A549 (cell line): ENCODE measurements at regions not wholly inside any gene's neighbourhood (a gene's known extent, or its start where the extent isn't known, plus 50 kb on each side); places are given as distances from the start of the nearest gene placed in this dataset.
A peak's percentile ranks its signal among the peaks of the same experiment; 100 is the strongest.

Experiments used
- ATAC-seq, 2 experiments: fragments of 200-7000 bp in 1 of 2; fragments of >200 bp in 1 of 2; cut with Nextera tagmentation in 1 of 2; cut with Tn5 transposase in 1 of 2; 3 replicates each; pipeline versions ENCODE4 v1.8.0 to v1.9.1; 2018 to 2020; ENCODE audit warnings: mild to moderate bottlenecking in 1 of 2, moderate library complexity in 1 of 2
- CTCF ChIA-PET: fragments of 300-600 bp; sonication (Branson Sonifier 250); formaldehyde crosslinking; extraction: SDS; loops from one replicate; lab custom pipeline; 2021; ENCODE audit warnings: antibody characterized with exemption, inconsistent platforms; lab: Yijun Ruan, JAX
- POLR2A ChIA-PET: fragments of 350-600 bp; formaldehyde crosslinking; extraction: SDS; loops from one replicate; lab custom pipeline; 2021; ENCODE audit warnings: antibody characterized with exemption, inconsistent platforms; lab: Yijun Ruan, JAX
- DNase-seq, 2 experiments: peaks; one replicate each; pipeline versions ENCODE4 v3.0.0 to v3.0.0-alpha.2; 2011 to 2016; ENCODE audit warnings: low read depth in 1 of 2, low spot score in 1 of 2
- FAIRE-seq: peaks from 2 replicates; lab custom pipeline; 2011; peaks lifted over from hg19 to GRCh38; lab: Jason Lieb, UNC
- H3K27ac ChIP-seq, 2 experiments: fragments of >200 bp; sonication (Bioruptor Twin); formaldehyde crosslinking; 3 replicates each; pipeline ENCODE4 v1.5.1; 2016 to 2017
- H3K4me1 ChIP-seq: fragments of >200 bp; sonication (Bioruptor Twin); formaldehyde crosslinking; 3 replicates; pipeline ENCODE4 v1.6.1; 2016
- H3K4me2 ChIP-seq: fragments of >200 bp; sonication (Bioruptor Twin); formaldehyde crosslinking; 3 replicates; pipeline ENCODE4 v1.6.1; 2016
- H3K4me3 ChIP-seq: fragments of >200 bp; sonication (Bioruptor Twin); formaldehyde crosslinking; 3 replicates; pipeline ENCODE4 v1.5.1; 2016
- H3K9me3 ChIP-seq: fragments of >200 bp; sonication (Bioruptor Twin); formaldehyde crosslinking; 3 replicates; pipeline ENCODE4 v1.6.1; 2016
- CBX2 ChIP-seq: fragments of 200-600 bp; sonication (generic); IDR thresholded peaks from 2 replicates; pipeline ENCODE4 v1.6.1; 2016; ENCODE audit warnings: low read depth, mild to moderate bottlenecking, borderline replicate concordance
- CEBPB ChIP-seq, 2 experiments: fragments of >200 bp in 1 of 2; sonication (Bioruptor Twin) in 1 of 2; formaldehyde crosslinking in 1 of 2; IDR thresholded peaks; 2 replicates each; pipeline ENCODE4 v1.6.1; 2012 to 2016
- CHD4 ChIP-seq: fragments of 200-600 bp; sonication (generic); IDR thresholded peaks from 2 replicates; pipeline ENCODE4 v1.6.1; 2016; ENCODE audit warnings: antibody characterized with exemption, mild to moderate bottlenecking, borderline replicate concordance
- CTCF ChIP-seq: fragments of >200 bp; sonication (Bioruptor Twin); formaldehyde crosslinking; IDR thresholded peaks from 3 replicates; pipeline ENCODE4 v1.5.1; 2016
- ELK1 ChIP-seq: fragments of 150-350 bp; IDR thresholded peaks from 2 replicates; pipeline ENCODE4 v1.6.1; 2014; ENCODE audit warnings: low read depth, mild to moderate bottlenecking, low read length
- EP300 ChIP-seq, 2 experiments: fragments of >200 bp; sonication (Bioruptor Twin); formaldehyde crosslinking; IDR thresholded peaks; 2 replicates in 1 of 2; 3 replicates in 1 of 2; pipeline ENCODE4 v1.6.1; 2016 to 2017
- GATA3 ChIP-seq: IDR thresholded peaks from 2 replicates; pipeline ENCODE4 v1.6.1; 2012; ENCODE audit warnings: borderline replicate concordance
- HDAC2 ChIP-seq: fragments of 200-600 bp; sonication (generic); IDR thresholded peaks from 2 replicates; pipeline ENCODE4 v1.6.1; 2016
- HOXB13 ChIP-seq: fragments of 250-450 bp; sonication (Bioruptor Pico); IDR thresholded peaks from 2 replicates; pipeline ENCODE4 v1.5.0; 2020; ENCODE audit warnings: low read depth, mild to moderate bottlenecking, moderate library complexity
- JUN ChIP-seq, 2 experiments: fragments of >200 bp; sonication (Bioruptor Twin); formaldehyde crosslinking; IDR thresholded peaks; 2 replicates in 1 of 2; 3 replicates in 1 of 2; pipeline ENCODE4 v1.6.1; 2016 to 2017
- KDM1A ChIP-seq: fragments of 200-600 bp; sonication (generic); IDR thresholded peaks from 2 replicates; pipeline ENCODE4 v1.6.1; 2016; ENCODE audit warnings: low read depth, mild to moderate bottlenecking
- MAFK ChIP-seq: fragments of 450-650 bp; IDR thresholded peaks from 2 replicates; pipeline ENCODE4 v1.6.1; 2014; ENCODE audit not compliant: partially characterized antibody
- NFE2L2 ChIP-seq: fragments of 150-350 bp; conservative IDR thresholded peaks from 2 replicates; pipeline ENCODE4 v1.6.1; 2014; ENCODE audit warnings: low read length
- NPAS2 ChIP-seq: fragments of 250-450 bp; sonication (Bioruptor Pico); IDR thresholded peaks from 2 replicates; pipeline ENCODE4 v1.8.0; 2022; ENCODE audit warnings: mild to moderate bottlenecking, moderate library complexity, borderline replicate concordance
- POLR2AphosphoS2 ChIP-seq: conservative IDR thresholded peaks from 2 replicates; pipeline ENCODE4 v1.6.1; 2012; ENCODE audit warnings: low read length, improper control_type of control experiment, inconsistent platforms
- REST ChIP-seq: fragments of 200-600 bp; sonication (generic); IDR thresholded peaks from 2 replicates; pipeline ENCODE4 v1.6.1; 2016; ENCODE audit warnings: antibody characterized with exemption, mild to moderate bottlenecking, moderate library complexity
- RFX5 ChIP-seq: fragments of 450-650 bp; IDR thresholded peaks from 2 replicates; pipeline ENCODE4 v1.7.1; 2014; ENCODE audit warnings: antibody characterized with exemption, mild to moderate bottlenecking, moderate library complexity
- RNF2 ChIP-seq: fragments of 200-600 bp; sonication (generic); IDR thresholded peaks from 2 replicates; pipeline ENCODE4 v1.6.1; 2016; ENCODE audit warnings: low read depth, mild to moderate bottlenecking, antibody characterized with exemption, moderate library complexity, borderline replicate concordance
- SMC3 ChIP-seq: fragments of >200 bp; sonication (Bioruptor Twin); formaldehyde crosslinking; IDR thresholded peaks from 3 replicates; pipeline ENCODE4 v1.6.1; 2018; ENCODE audit warnings: inconsistent platforms
- TFCP2L1 ChIP-seq: fragments of 250-450 bp; sonication (Bioruptor Pico); IDR thresholded peaks from 2 replicates; pipeline ENCODE4 v1.5.0; 2021; ENCODE audit warnings: mild to moderate bottlenecking
- TP53 ChIP-seq: fragments of 250-450 bp; sonication (Bioruptor Pico); IDR thresholded peaks from 2 replicates; pipeline ENCODE4 v1.5.0; 2021; ENCODE audit warnings: mild to moderate bottlenecking, moderate library complexity
- ZNF302 ChIP-seq: fragments of 250-450 bp; sonication (Bioruptor Pico); IDR thresholded peaks from 2 replicates; pipeline ENCODE4 v1.9.0; 2021; ENCODE audit warnings: inconsistent platforms, mild to moderate bottlenecking, moderate library complexity
- ZSCAN20 ChIP-seq: fragments of 250-450 bp; sonication (Bioruptor Pico); IDR thresholded peaks from 2 replicates; pipeline ENCODE4 v1.8.0; 2022; ENCODE audit warnings: mild to moderate bottlenecking, moderate library complexity
- WGBS: methylation state at CpG from one replicate; pipeline ENCODE4 v1.1.6; 2017; ENCODE audit errors: missing lambda C conversion rate; 5-methylcytosine and 5-hydroxymethylcytosine counted together
- TF ChIP-seq, protein P1 (sequence below): fragments of 250-450 bp; sonication (Bioruptor Pico); IDR thresholded peaks from 2 replicates; pipeline ENCODE4 v1.5.0; 2020; ENCODE audit warnings: low read depth, mild to moderate bottlenecking, moderate library complexity

- no peak for DNase-seq
- TF ChIP-seq RFX5 (no peak), EP300 (IDR thresholded peaks at IDR 0.05) (no peak), POLR2AphosphoS2 (no peak), JUN (IDR thresholded peaks at IDR 0.05) (no peak), SMC3 (no peak)
- no peak overlapping the region for H3K4me3 ChIP-seq
- ChIA-PET POLR2A (no interaction called here), CTCF (no interaction called here)
- no peak for ATAC-seq
- no peak overlapping the region for H3K27ac ChIP-seq
- 85% methylated on average over 1 of the region's 1 CpG for WGBS
- no peak overlapping the region for H3K4me2 ChIP-seq
- no peak for FAIRE-seq
- no peaks in the 10 kb centered on the region for H3K9me3 ChIP-seq
- no peaks in the 10 kb centered on the region for H3K4me1 ChIP-seq
Observed at GRCh38 chr13:75986818-75987217, 350.7 kb downstream of the LMO7 start.

DNA sequence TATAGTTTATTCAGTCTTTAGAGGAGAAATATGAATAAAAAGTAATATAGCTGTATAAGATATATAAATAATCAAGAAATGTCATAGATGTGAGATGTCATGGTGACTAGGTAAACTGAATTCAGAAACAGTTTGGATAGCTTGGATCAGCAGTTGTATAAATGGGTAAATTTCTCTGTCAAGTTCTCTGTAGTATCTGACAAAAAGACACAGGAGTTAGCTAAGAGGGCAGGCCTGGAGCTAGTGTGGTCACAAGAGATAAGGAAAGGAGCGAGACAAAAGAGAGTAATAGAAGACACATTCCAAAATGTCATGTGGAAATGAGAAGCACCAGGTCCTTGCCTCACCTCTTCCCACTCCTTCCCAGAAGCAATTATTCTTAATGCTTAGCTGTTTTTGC lies 349.0 kb downstream of the LMO7 start:
- H3K4me3 ChIP-seq: no peak overlapping the region
- FAIRE-seq (no peak), DNase-seq (no peak), ATAC-seq (no peak)
- no peaks in the 10 kb centered on the region for H3K9me3 ChIP-seq
- H3K27ac ChIP-seq: no peak overlapping the region
- no peaks in the 10 kb centered on the region for H3K4me1 ChIP-seq
- no peak overlapping the region for H3K4me2 ChIP-seq
- POLR2A ChIA-PET: no interaction called here
- 73% methylated on average over 1 of the region's 1 CpG for WGBS
- TF ChIP-seq JUN (IDR thresholded peaks at IDR 0.05) (no peak), NPAS2 (CRISPR knock-in tag) (no peak), ELK1 (no peak), TFCP2L1 (CRISPR knock-in tag) (no peak), RNF2 (no peak), CBX2 (no peak), TP53 (CRISPR knock-in tag) (no peak), HOXB13 (no peak), GATA3 (no peak), HDAC2 (no peak), ZSCAN20 (CRISPR knock-in tag) (no peak), CHD4 (no peak), CEBPB (IDR thresholded peaks at IDR 0.05) (no peak)
- TF ChIP-seq, protein P1, sequence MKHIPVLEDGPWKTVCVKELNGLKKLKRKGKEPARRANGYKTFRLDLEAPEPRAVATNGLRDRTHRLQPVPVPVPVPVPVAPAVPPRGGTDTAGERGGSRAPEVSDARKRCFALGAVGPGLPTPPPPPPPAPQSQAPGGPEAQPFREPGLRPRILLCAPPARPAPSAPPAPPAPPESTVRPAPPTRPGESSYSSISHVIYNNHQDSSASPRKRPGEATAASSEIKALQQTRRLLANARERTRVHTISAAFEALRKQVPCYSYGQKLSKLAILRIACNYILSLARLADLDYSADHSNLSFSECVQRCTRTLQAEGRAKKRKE: no peak
- TF ChIP-seq, all 56 proteins: peak for 0
- CTCF ChIA-PET: no interaction called here

DNA sequence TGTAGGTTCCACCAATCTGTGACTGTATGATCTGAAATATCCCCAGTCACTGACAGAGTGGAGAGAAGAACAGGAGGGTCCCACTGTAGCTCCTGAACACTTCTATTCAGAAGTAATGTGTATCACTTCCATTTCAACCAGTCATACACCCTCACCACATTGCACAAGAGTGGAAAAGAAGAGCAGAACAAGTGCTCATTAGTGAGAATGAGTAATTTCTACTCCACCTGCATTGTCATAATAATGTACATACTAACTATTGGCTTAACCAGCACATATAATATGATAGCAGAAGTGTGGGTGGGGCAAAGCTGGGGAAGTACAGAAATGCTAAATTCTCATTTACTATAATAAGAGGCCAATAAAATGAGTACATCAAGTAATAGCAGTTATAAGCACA lies 342.7 kb downstream of the LMO7 start:
- ChIA-PET CTCF (interaction anchor here (0.6 kb wide), 1 partner anchor 696 kb away, joined by 3 read pairs; no protein-coding TSS in a partner anchor), POLR2A (no interaction called here)
- Histone ChIP-seq H3K4me2 (no peak overlapping the region), H3K4me1 (no peaks in the 10 kb centered on the region), H3K27ac (no peak overlapping the region), H3K4me3 (no peak overlapping the region), H3K9me3 (no peaks in the 10 kb centered on the region)
- no peak for ATAC-seq
- no peak for TF ChIP-seq TP53 (CRISPR knock-in tag)
- TF ChIP-seq EP300 (IDR thresholded peaks at IDR 0.05): no peak
- no peak for TF ChIP-seq ZNF302 (CRISPR knock-in tag)
- TF ChIP-seq KDM1A: no peak
- no peak for FAIRE-seq
- DNase-seq: no peak

DNA sequence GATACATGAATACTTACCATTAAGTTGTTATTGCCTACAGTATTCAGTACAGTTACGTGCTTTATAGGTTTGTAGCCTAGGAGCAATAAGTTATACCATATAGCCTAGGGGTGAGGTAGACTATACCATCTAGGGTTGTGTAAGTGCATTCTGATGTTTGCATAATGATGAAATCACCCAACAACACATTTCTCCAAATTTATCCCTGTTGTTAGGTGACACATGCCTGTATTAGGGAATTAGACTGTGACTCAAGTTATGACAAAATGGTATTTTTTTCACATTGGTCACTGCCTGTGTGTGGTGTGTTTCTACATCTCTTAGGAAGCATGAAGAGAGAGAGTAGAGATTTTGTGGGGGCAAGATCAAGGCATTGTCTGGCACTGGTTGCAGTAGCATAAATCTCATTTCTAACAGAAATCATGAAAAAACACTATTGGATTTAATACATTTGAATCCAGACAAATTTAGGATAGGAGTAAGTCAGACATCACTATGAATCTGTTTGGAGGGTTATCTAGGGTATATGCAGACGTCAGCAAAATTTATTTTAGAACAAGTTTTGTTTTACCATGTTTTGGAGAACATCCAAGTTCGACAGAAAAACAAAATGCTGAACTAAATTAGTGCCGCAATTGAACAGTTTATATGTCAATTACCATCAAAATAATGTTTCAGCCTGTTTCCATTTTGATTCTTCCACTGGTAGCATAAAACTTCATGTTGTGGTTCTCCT lies 332.1 kb downstream of the LMO7 start:
- TF ChIP-seq REST (no peak), CTCF (no peak), MAFK (peak; percentile 92), NFE2L2 (no peak)
- TF ChIP-seq, all 56 proteins: peak for 1
- no peak overlapping the region for H3K27ac ChIP-seq
- peak in 1 of 2 experiments; percentile 6 for DNase-seq
- H3K4me1 ChIP-seq: peaks cover 4% of the 10 kb centered on the region; the same call in 1 of the 3 replicates
- no peak overlapping the region for H3K4me2 ChIP-seq
- no peak overlapping the region for H3K4me3 ChIP-seq
- CTCF ChIA-PET: no interaction called here
- POLR2A ChIA-PET: no interaction called here
- H3K9me3 ChIP-seq: no peaks in the 10 kb centered on the region
- no peak for FAIRE-seq
- peak in 1 of 2 experiments; percentile 39; a peak in 1 of 6 replicates for ATAC-seq
- WGBS: 52% methylated on average over 4 of the region's 4 CpGs
